GM12872 (cell line): ENCODE measurements at regions not wholly inside any gene's neighbourhood (a gene's known extent, or its start where the extent isn't known, plus 50 kb on each side); places are given as distances from the start of the nearest gene placed in this dataset.

Experiments used
- CTCF ChIP-seq: IDR thresholded peaks from 3 replicates; pipeline ENCODE4 v1.5.1; 2011; ENCODE audit warnings: low read depth, mild to moderate bottlenecking, low read length, moderate library complexity; ENCODE audit not compliant: insufficient read depth

DNA sequence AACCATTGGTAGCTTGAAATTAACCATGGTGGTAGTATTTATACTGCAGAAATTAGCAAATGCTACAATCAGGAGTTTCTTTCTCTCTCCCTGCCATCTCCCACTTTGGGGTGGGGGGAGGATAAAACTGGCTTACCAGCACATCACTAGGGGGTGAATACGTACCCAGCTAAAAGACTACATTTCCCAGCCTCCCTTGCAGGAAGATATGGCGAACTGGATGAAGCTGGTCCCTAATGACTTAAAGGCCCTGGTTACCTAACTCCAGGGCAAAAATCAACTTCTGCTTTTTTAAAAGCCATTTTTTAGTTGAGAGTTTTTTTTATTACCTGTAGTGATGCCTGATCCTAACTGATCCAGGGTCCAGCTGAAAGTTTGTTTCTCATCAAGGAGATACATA, 70.3 kb upstream of the RAB12 start:
- no peak for TF ChIP-seq CTCF

GRCh38 chr18:8546677-8547076, 62.6 kb upstream of the RAB12 start:
- no peak for TF ChIP-seq CTCF

DNA sequence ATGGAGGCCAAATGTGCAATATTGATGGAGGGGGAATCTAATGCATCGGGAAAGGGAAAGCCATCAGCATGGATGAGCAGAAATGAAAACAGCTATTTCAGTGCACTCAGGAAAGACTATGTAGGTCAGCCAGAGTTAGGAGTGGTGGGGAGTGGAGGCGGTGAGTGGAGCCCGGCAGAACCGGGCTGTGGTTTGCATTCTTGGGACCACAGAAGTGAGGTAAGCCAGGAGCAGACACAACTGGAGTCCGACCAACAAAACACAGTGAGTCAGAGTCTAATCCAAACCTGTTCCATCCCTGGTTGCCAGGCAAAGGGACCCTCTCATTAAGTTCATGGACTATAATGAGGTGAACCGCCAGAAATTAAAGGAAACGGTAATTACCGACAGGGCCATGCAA, 61.1 kb upstream of the RAB12 start:
- TF ChIP-seq CTCF = no peak

- no peak for TF ChIP-seq CTCF
Observed at GRCh38 chr18:8549254-8549757, 59.9 kb upstream of the RAB12 start.

DNA sequence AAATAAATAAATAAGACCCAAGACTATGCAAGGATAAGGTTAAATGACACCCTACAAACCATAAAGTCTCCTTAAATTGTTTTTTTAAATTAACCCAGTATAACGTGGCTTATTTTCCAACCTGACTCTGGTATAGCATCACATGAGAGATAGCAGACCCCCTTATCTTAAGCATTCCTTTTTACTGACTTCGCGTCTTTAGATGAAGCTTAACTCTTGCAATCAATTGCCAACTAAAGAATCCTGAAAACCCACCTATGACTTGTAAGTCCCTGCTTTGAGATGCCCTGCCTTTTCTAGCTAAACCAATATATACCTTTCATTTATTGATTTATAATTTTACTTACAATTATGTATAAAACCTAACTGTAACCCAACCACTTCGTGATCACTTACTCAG, 57.1 kb upstream of the RAB12 start:
- no peak for TF ChIP-seq CTCF

DNA sequence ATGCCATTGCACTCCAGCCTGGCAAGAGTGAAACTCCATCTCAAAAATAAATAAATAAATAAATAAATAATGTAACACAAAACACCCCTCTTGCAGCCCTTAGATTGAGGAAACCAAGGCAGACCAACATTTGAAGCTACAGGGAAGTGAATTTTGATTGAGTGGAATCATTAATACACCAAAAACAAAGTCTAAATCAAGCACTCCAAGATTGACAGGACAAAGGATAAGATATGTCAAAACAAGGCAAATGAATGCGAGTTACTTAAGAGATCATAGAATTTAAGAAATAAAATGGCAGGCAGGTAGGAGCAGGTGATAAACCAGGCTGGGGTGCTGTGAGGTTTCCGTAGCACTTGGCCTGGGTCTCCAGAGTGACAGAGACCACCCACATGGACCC, 54.9 kb upstream of the RAB12 start:
- TF ChIP-seq CTCF = no peak

- TF ChIP-seq CTCF = no peak
Observed at GRCh38 chr18:8556424-8556823, 52.8 kb upstream of the RAB12 start.
